ENCODE measurements at regions not wholly inside any gene's neighbourhood (a gene's known extent, or its start where the extent isn't known, plus 50 kb on each side); places are given as distances from the start of the nearest gene placed in this dataset.

DNA sequence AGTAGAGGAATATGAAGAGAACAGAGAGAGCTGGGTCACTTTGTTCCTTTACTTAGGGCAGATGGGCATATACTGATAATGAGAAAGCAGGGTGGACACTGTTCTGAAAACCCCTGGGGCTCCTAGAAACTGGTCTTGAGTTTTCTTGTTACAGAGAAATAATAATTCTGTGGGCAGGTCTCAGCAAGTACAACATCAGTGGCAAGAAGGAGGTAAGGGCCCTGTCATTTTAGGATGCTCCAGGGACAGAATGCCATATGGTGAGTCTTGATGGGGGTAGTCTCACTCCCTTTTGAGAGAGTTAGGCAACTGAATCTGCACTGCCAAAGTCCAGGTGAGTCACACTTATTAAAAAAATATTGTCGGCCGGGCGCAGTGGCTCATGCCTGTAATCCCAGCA lies 102.3 kb downstream of the KCNJ2 start:
- no peak overlapping the region for H3K4me3 ChIP-seq (ENCODE audit: low read depth, low read length)
- DNase-seq (ENCODE audit: low read depth), result no peak
- TF ChIP-seq CTCF (IDR thresholded peaks at IDR 0.05; ENCODE audit: low read depth, low read length, missing control alignments), result no peak
- in situ Hi-C loops (cut with HindIII; ENCODE audit: low sequenced_read_pairs), result no loop called here

DNA sequence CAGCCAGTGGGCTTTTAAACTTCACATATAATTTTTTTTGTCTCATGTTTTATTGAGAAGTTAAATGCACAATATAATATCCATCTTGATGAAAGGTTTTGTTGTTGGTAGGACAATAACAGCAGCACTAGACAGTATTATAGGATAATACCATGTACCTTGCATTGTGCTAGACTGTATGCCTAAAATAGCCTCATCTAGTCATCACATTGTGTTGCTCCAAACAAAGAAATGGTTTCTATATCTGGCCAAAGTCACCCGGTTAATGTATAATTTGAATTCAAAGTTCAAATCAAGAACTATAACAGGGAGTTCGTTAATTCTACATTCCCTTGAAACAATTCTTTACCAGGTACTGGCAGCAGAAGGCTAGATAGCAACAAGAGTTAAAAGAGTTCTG lies 104.9 kb downstream of the KCNJ2 start:
- in situ Hi-C loops (cut with HindIII; ENCODE audit: low sequenced_read_pairs), result no loop called here
- no peak overlapping the region for H3K4me3 ChIP-seq (ENCODE audit: low read depth, low read length)
- no peak for TF ChIP-seq CTCF (IDR thresholded peaks at IDR 0.05; ENCODE audit: low read depth, low read length, missing control alignments)
- no peak for DNase-seq (ENCODE audit: low read depth)

DNA sequence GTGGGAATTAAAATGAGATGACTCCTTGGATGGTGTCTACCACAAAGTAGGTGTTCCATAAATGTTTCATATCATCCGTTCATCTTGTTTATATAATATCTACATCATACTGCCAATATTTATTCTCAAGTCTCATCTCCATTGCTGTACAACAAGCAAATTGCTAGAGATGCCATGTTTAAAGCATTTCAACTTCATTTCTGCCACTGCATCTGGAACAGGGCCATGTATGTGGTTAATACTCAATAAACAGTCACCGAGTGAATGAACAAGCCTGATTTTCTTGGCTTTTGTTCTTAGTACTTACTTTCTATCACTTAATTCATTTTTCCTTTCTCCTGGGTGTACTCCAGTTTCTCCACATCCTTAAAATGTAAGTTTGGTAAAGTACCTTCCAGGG lies 107.6 kb downstream of the KCNJ2 start:
- peak; percentile 38 for DNase-seq (ENCODE audit: low read depth)
- TF ChIP-seq CTCF (IDR thresholded peaks at IDR 0.05; ENCODE audit: low read depth, low read length, missing control alignments), result no peak
- in situ Hi-C loops (cut with HindIII; ENCODE audit: low sequenced_read_pairs), result no loop called here
- no peak overlapping the region for H3K4me3 ChIP-seq (ENCODE audit: low read depth, low read length)

DNA sequence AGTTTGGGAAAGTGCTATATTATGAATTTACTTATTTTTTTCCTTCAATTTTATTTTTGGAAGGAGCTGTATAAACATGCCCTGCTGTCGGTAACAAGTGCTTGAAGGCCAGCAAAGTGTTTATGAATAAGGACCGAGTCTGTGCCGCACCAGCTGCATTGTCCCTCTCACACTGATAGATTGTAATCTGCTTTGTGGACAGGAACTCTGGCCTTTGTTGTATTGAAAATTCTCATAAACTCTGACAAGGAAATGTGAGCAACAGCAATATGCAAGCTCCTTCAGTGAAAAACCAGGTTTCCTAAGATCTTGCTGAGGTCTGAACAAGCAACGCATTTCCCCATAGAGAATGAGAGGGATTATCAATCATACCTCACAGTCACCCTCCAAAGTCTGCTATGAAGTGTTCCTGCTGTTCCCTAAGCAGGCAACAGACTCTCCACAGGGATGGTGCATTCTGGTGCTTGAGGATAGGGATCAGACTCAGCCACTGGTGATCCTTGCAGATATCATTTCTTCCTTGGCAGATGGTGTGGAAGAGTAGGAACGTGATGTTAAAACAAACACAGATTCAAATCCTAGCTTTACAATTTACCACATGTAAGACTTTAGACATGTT lies 109.6 kb downstream of the KCNJ2 start:
- in situ Hi-C loops (cut with HindIII; ENCODE audit: low sequenced_read_pairs), result no loop called here
- no peak for DNase-seq (ENCODE audit: low read depth)
- TF ChIP-seq CTCF (IDR thresholded peaks at IDR 0.05; ENCODE audit: low read depth, low read length, missing control alignments), result no peak
- H3K4me3 ChIP-seq (ENCODE audit: low read depth, low read length), result no peak overlapping the region

GRCh38 chr17:70286391-70286790 lies 117.1 kb downstream of the KCNJ2 start:
- DNase-seq (ENCODE audit: low read depth), result no peak
- in situ Hi-C loops (cut with HindIII; ENCODE audit: low sequenced_read_pairs), result no loop called here
- H3K4me3 ChIP-seq (ENCODE audit: low read depth, low read length), result no peak overlapping the region
- no peak for TF ChIP-seq CTCF (IDR thresholded peaks at IDR 0.05; ENCODE audit: low read depth, low read length, missing control alignments)

DNA sequence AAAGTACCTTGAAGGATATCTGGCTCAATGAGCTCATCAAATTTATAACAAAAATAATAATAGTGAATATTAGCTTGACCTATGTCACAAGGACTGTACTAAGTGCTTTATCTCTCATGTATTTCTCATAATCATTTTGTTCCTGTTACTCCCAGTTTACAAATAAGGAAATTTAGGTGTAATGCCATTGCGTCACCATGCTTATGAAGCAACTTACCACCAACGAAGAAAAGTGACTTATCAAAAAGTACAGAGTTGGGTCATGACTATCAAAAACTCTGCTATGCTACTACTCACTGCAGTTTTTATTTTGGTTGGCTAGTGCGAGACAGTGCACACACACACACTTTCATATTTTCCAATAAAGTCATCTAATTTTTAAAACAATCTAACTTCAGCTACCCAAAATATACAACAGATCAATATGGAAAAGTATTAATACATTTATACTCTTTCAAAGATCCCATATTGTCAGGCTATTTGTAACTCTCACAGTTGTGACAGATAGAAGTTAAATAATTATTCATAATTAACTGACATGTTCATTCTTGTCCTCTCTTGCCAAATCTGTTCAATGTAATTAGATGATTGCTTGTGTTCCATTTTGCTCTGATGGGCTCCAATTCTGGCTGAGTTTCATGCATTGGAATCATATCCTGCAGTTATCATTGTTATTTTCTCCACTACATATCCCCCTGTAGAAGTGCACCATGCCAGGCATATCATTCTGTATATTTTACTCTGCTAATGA lies 119.4 kb downstream of the KCNJ2 start:
- TF ChIP-seq CTCF (IDR thresholded peaks at IDR 0.05; ENCODE audit: low read depth, low read length, missing control alignments), result no peak
- H3K4me3 ChIP-seq (ENCODE audit: low read depth, low read length), result no peak overlapping the region
- in situ Hi-C loops (cut with HindIII; ENCODE audit: low sequenced_read_pairs), result no loop called here
- no peak for DNase-seq (ENCODE audit: low read depth)

Measured in astrocyte of the cerebellum (primary cell).